Loucy (cell line): ENCODE measurements at regions not wholly inside any gene's neighbourhood (a gene's known extent, or its start where the extent isn't known, plus 50 kb on each side); places are given as distances from the start of the nearest gene placed in this dataset.
A peak's percentile ranks its signal among the peaks of the same experiment; 100 is the strongest.

Experiments used
- H2AFZ ChIP-seq: fragments of 200-600 bp; sonication (generic); 2 replicates; pipeline ENCODE4 v1.6.0; 2016; ENCODE audit warnings: antibody characterized with exemption, mild to moderate bottlenecking, low read length, moderate library complexity
- H3F3A ChIP-seq: fragments of 200-600 bp; 2 replicates; pipeline ENCODE4 v1.6.0; 2016; ENCODE audit warnings: antibody characterized with exemption, low read depth, mild to moderate bottlenecking
- H3K27me3 ChIP-seq: fragments of 200-600 bp; sonication (generic); 2 replicates; pipeline ENCODE4 v1.6.1; 2014; ENCODE audit warnings: low read length, mild to moderate bottlenecking; ENCODE audit not compliant: insufficient read depth, poor library complexity, severe bottlenecking
- H3K36me3 ChIP-seq: fragments of 200-600 bp; sonication (generic); 2 replicates; pipeline ENCODE4 v1.6.1; 2016; ENCODE audit warnings: low read length; ENCODE audit not compliant: insufficient read depth
- H3K4me1 ChIP-seq: fragments of 200-600 bp; sonication (generic); 2 replicates; pipeline ENCODE4 v1.5.1; 2014; ENCODE audit warnings: low read length, mild to moderate bottlenecking; ENCODE audit not compliant: insufficient read depth, poor library complexity, severe bottlenecking
- H3K4me2 ChIP-seq: fragments of 200-600 bp; sonication (generic); 2 replicates; pipeline ENCODE4 v1.6.0; 2014; ENCODE audit warnings: antibody characterized with exemption, low read length, low read depth, mild to moderate bottlenecking; ENCODE audit not compliant: poor library complexity, severe bottlenecking
- H3K4me3 ChIP-seq: fragments of 200-600 bp; sonication (generic); 2 replicates; pipeline ENCODE4 v1.5.1; 2014; ENCODE audit warnings: low read length, mild to moderate bottlenecking, mixed read lengths; ENCODE audit not compliant: poor library complexity, severe bottlenecking
- H3K79me2 ChIP-seq: fragments of 200-600 bp; sonication (generic); 2 replicates; pipeline ENCODE4 v1.6.1; 2014; ENCODE audit warnings: low read length; ENCODE audit not compliant: insufficient read depth
- H3K9ac ChIP-seq: fragments of 200-600 bp; sonication (generic); 2 replicates; pipeline ENCODE4 v1.6.0; 2014; ENCODE audit warnings: mild to moderate bottlenecking, low read depth, low read length, moderate library complexity; ENCODE audit not compliant: poor library complexity, severe bottlenecking
- H3K9me2 ChIP-seq: fragments of 200-600 bp; sonication (generic); replicated peaks from 2 replicates; pipeline ENCODE4 v1.6.1; 2016; ENCODE audit warnings: low read depth, low read length, mixed read lengths
- H3K9me3 ChIP-seq: fragments of 200-600 bp; sonication (generic); 2 replicates; pipeline ENCODE4 v1.6.1; 2014; ENCODE audit warnings: mild to moderate bottlenecking, antibody characterized with exemption, low read length, low read depth; ENCODE audit not compliant: insufficient read depth
- H4K20me1 ChIP-seq: fragments of 200-600 bp; sonication (generic); 2 replicates; pipeline ENCODE4 v1.6.0; 2014; ENCODE audit warnings: antibody characterized with exemption, low read length, mild to moderate bottlenecking; ENCODE audit not compliant: insufficient read depth, poor library complexity, severe bottlenecking
- EZH2phosphoT487 ChIP-seq: fragments of 200-600 bp; IDR thresholded peaks from 2 replicates; pipeline ENCODE4 v1.6.1; 2018; ENCODE audit warnings: antibody characterized with exemption, mild to moderate bottlenecking, moderate library complexity, borderline replicate concordance
- TF ChIP-seq, protein P1 (sequence below): fragments of 200-600 bp; sonication (generic); conservative IDR thresholded peaks from 2 replicates; pipeline ENCODE4 v1.5.1; 2014; ENCODE audit warnings: mild to moderate bottlenecking, antibody characterized with exemption, low read length

DNA sequence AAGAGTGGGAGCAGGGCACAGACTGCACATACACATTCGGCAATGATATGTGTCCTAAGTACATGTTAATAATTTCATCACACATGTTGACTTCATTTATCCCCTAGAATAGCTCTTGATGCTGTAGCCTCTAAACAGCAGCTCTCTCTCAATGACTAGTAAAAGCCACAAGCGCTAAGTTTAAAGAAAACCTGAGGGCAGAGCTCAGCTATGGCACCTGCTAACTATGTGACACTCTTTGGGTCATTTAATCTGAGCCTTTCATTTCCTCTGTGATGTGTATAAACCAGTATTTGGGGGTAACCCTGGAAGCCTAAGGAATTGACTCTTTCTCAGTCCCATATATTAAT is 140.6 kb upstream of the MOCS2 start:
- H2AFZ ChIP-seq: no peak overlapping the region
- no peaks in the 10 kb centered on the region for H3K9me2 ChIP-seq
- H3K79me2 ChIP-seq: no peaks in the 10 kb centered on the region
- no peak for TF ChIP-seq EZH2phosphoT487
- TF ChIP-seq, protein P1, sequence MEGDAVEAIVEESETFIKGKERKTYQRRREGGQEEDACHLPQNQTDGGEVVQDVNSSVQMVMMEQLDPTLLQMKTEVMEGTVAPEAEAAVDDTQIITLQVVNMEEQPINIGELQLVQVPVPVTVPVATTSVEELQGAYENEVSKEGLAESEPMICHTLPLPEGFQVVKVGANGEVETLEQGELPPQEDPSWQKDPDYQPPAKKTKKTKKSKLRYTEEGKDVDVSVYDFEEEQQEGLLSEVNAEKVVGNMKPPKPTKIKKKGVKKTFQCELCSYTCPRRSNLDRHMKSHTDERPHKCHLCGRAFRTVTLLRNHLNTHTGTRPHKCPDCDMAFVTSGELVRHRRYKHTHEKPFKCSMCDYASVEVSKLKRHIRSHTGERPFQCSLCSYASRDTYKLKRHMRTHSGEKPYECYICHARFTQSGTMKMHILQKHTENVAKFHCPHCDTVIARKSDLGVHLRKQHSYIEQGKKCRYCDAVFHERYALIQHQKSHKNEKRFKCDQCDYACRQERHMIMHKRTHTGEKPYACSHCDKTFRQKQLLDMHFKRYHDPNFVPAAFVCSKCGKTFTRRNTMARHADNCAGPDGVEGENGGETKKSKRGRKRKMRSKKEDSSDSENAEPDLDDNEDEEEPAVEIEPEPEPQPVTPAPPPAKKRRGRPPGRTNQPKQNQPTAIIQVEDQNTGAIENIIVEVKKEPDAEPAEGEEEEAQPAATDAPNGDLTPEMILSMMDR: no peak
- H3K4me3 ChIP-seq: no peak overlapping the region
- H3K9ac ChIP-seq: no peak overlapping the region
- H3F3A ChIP-seq: no peaks in the 10 kb centered on the region
- no peaks in the 10 kb centered on the region for H3K9me3 ChIP-seq
- H4K20me1 ChIP-seq: no peaks in the 10 kb centered on the region
- H3K36me3 ChIP-seq: no peaks in the 10 kb centered on the region
- peaks cover 12% of the 10 kb centered on the region for H3K4me1 ChIP-seq
- H3K27me3 ChIP-seq: no peaks in the 10 kb centered on the region
- no peak overlapping the region for H3K4me2 ChIP-seq

DNA sequence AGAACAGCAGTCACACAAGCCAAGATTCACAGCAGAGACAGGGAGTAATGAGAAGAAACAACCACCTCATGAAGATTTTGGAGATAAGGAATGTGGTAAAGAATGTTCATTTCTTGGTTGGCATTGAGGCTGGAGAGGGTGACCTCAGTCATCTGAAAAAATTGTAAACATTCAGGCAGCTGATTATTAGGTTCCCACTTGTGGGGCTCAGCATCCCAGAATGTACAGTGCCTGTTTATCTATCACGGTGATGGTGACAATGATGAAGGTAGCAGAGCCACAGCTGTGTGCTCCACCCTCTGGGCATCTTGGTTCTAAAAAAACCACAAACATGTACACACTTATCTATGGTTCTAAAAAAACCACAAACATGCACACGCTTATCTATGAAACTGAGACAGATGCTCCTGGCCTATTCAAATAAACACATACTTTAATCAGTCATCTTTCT is 143.9 kb upstream of the MOCS2 start:
- Histone ChIP-seq H3K9ac (no peak overlapping the region), H3K4me2 (peak overlapping the region; percentile 1)

DNA sequence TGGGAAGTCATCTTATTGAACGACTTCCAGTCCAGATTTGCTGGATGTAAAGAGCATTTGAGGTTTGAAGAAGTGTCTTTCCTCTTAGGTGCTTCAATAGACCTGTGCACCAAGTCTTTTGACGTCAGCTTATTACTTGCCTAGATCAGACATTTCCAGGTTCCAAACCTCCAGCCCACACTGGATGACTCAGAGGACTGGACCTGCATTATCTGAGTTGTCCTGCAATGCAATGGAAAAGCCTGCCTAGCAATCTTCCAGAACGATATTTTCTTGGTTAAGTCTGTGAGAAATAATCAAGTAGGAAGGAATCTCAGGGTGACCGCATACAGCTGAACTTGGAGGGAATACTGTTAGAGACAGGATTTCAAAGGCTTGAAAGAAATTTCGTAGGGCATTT is 147.2 kb upstream of the MOCS2 start:
- peaks cover 12% of the 10 kb centered on the region for H3K4me1 ChIP-seq
- H3F3A ChIP-seq: no peaks in the 10 kb centered on the region
- no peaks in the 10 kb centered on the region for H4K20me1 ChIP-seq
- no peak for TF ChIP-seq EZH2phosphoT487
- TF ChIP-seq, protein P1: no peak
- no peak overlapping the region for H3K9ac ChIP-seq
- no peaks in the 10 kb centered on the region for H3K9me2 ChIP-seq
- no peak overlapping the region for H3K4me3 ChIP-seq
- no peak overlapping the region for H3K4me2 ChIP-seq
- no peak overlapping the region for H2AFZ ChIP-seq
- no peaks in the 10 kb centered on the region for H3K79me2 ChIP-seq
- H3K9me3 ChIP-seq: no peaks in the 10 kb centered on the region
- peaks cover 6% of the 10 kb centered on the region for H3K27me3 ChIP-seq
- no peaks in the 10 kb centered on the region for H3K36me3 ChIP-seq

More for the DNA sequence above, 143.9 kb upstream of the MOCS2 start:
- H3K4me3 ChIP-seq: no peak overlapping the region
- no peaks in the 10 kb centered on the region for H3K36me3 ChIP-seq
- H3F3A ChIP-seq: no peaks in the 10 kb centered on the region
- no peaks in the 10 kb centered on the region for H3K9me3 ChIP-seq
- TF ChIP-seq EZH2phosphoT487: no peak
- TF ChIP-seq, protein P1: no peak
- H3K9me2 ChIP-seq: no peaks in the 10 kb centered on the region
- peaks cover 6% of the 10 kb centered on the region for H3K27me3 ChIP-seq
- H4K20me1 ChIP-seq: no peaks in the 10 kb centered on the region
- peaks cover 12% of the 10 kb centered on the region for H3K4me1 ChIP-seq
- no peak overlapping the region for H2AFZ ChIP-seq
- H3K79me2 ChIP-seq: no peaks in the 10 kb centered on the region
